Endothelial cell of umbilical vein (primary cell): ENCODE measurements at regions not wholly inside any gene's neighbourhood (a gene's known extent, or its start where the extent isn't known, plus 50 kb on each side); places are given as distances from the start of the nearest gene placed in this dataset.

Experiments used
- CTCF ChIP-seq, 2 donors: IDR thresholded peaks; 1 replicate in 1 of 2; 2 replicates in 1 of 2; pipeline ENCODE4 v1.5.1; 2011; ENCODE audit warnings: low read length in 2 of 2, mild to moderate bottlenecking in 2 of 2, moderate library complexity in 2 of 2, control low read depth in 1 of 2, inconsistent platforms in 1 of 2, low read depth in 1 of 2; ENCODE audit not compliant: insufficient read depth in 1 of 2; ENCODE audit errors: extremely low read depth in 1 of 2
- FOS ChIP-seq: IDR thresholded peaks from 2 replicates; pipeline ENCODE4 v1.6.1; 2011; ENCODE audit warnings: mild to moderate bottlenecking, low read length, moderate library complexity, borderline replicate concordance; ENCODE audit not compliant: insufficient read depth
- JUN ChIP-seq: IDR thresholded peaks from 2 replicates; pipeline ENCODE4 v1.6.1; 2011; ENCODE audit warnings: borderline replicate concordance, low read depth; ENCODE audit not compliant: insufficient read length, insufficient read depth
- MAX ChIP-seq: IDR thresholded peaks from 2 replicates; pipeline ENCODE4 v1.6.1; 2011; ENCODE audit not compliant: insufficient read depth, insufficient read length
- MYC ChIP-seq: IDR thresholded peaks from one replicate; pipeline ENCODE4 v1.6.1; 2011; ENCODE audit warnings: mild to moderate bottlenecking, low read depth, low read length
- POLR2A ChIP-seq: IDR thresholded peaks from 2 replicates; pipeline ENCODE4 v1.6.1; 2012; ENCODE audit warnings: low read depth, mild to moderate bottlenecking, control low read depth, low read length

- TF ChIP-seq CTCF (IDR thresholded peaks at IDR 0.05; ENCODE audit: extremely low read depth in 1 of 2, insufficient read depth in 1 of 2, low read depth in 1 of 2, low read length in 2 of 2) (no peak), POLR2A (no peak), FOS (no peak), JUN (no peak), MAX (no peak), MYC (no peak)
These were observed 366.5 kb downstream of the CXXC4 start for GRCh38 chr4:104128031-104128849.
